Activated CD4-positive, alpha-beta T cell treated with anti-CD3 and anti-CD28 coated beads, Interleukin-2, amount 10 ng/mL, durations not matched to agents 7 days and 5 days (primary cell): ENCODE measurements at regions not wholly inside any gene's neighbourhood (a gene's known extent, or its start where the extent isn't known, plus 50 kb on each side); places are given as distances from the start of the nearest gene placed in this dataset.
"Not testable (repeated sequence)": the region's sequence is repeated elsewhere in the genome, so short reads cannot be mapped to it uniquely, and the experiment has no call there.

ENCODE experiments used
- CTCF ChIA-PET: fragments of 350-600 bp; sonication (Branson Sonifier 250); formaldehyde crosslinking; loops from one replicate; lab custom pipeline; 2021; ENCODE audit warnings: antibody characterized with exemption; lab: Charles Lee
- POLR2A ChIA-PET: fragments of 350-600 bp; sonication (Branson Sonifier 250); formaldehyde crosslinking; loops from one replicate; lab custom pipeline; 2021; ENCODE audit warnings: antibody characterized with exemption; lab: Charles Lee
- DNase-seq: peaks from one replicate; pipeline ENCODE4 v3.0.0-alpha.2; 2020
- H3K27ac Mint-ChIP-seq: one replicate; pipeline ENCODE4 v1.8.0; 2021; ENCODE audit warnings: mild to moderate bottlenecking, moderate library complexity, mixed read lengths
- H3K27me3 Mint-ChIP-seq: one replicate; pipeline ENCODE4 v1.8.0; 2021; ENCODE audit warnings: mixed read lengths
- H3K36me3 Mint-ChIP-seq: one replicate; pipeline ENCODE4 v1.8.0; 2021; ENCODE audit warnings: low read depth, mixed read lengths
- H3K4me1 Mint-ChIP-seq: one replicate; pipeline ENCODE4 v1.8.0; 2021; ENCODE audit warnings: mixed read lengths
- H3K4me3 Mint-ChIP-seq: one replicate; pipeline ENCODE4 v1.8.0; 2021; ENCODE audit warnings: mild to moderate bottlenecking, moderate library complexity, mixed read lengths
- H3K9me3 Mint-ChIP-seq: one replicate; pipeline ENCODE4 v1.8.0; 2021; ENCODE audit warnings: mixed read lengths

DNA sequence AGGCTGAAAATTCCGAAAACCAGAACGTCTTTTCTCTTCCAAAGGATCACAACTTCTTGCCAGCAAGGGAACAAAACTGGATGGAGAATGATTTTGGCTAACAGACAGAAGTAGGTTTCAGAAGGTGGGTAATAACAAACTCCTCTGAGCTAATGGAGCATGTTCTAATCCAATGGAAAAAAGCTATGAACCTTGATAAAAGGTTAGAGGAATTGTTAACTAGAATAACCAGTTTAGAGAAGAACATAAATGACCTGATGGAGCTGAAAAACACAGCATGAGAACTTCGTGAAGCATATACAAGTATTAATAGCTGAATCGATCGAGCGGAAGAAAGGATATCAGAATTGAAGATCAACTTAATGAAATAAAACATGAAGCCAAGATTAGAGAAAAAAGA, 626.7 kb upstream of the KCNMB2 start:
- H3K27me3 Mint-ChIP-seq, H3K4me3 Mint-ChIP-seq, DNase-seq, CTCF ChIA-PET, H3K4me1 Mint-ChIP-seq, H3K9me3 Mint-ChIP-seq, H3K27ac Mint-ChIP-seq, POLR2A ChIA-PET, H3K36me3 Mint-ChIP-seq: not testable (repeated sequence)

- ChIA-PET CTCF (no interaction called here), POLR2A (no interaction called here)
- H3K9me3 Mint-ChIP-seq: peaks cover 2% of the 10 kb centered on the region
- no peaks in the 10 kb centered on the region for H3K4me1 Mint-ChIP-seq
- no peaks in the 10 kb centered on the region for H3K36me3 Mint-ChIP-seq
- DNase-seq: no peak
- H3K27ac Mint-ChIP-seq: no peak overlapping the region
- no peaks in the 10 kb centered on the region for H3K27me3 Mint-ChIP-seq
- H3K4me3 Mint-ChIP-seq: no peak overlapping the region
Measured at GRCh38 chr3:177914224-177914623, 622.0 kb upstream of the KCNMB2 start.

GRCh38 chr3:177916461-177916860, 619.8 kb upstream of the KCNMB2 start:
- Mint-ChIP-seq H3K36me3 (no peaks in the 10 kb centered on the region), H3K9me3 (peaks cover 2% of the 10 kb centered on the region), H3K27ac (no peak overlapping the region), H3K4me1 (no peaks in the 10 kb centered on the region), H3K4me3 (no peak overlapping the region), H3K27me3 (no peaks in the 10 kb centered on the region)
- CTCF ChIA-PET: no interaction called here
- DNase-seq: no peak
- POLR2A ChIA-PET: no interaction called here

- H3K27ac Mint-ChIP-seq: no peak overlapping the region
- ChIA-PET CTCF (no interaction called here), POLR2A (no interaction called here)
- no peak overlapping the region for H3K4me3 Mint-ChIP-seq
- no peak for DNase-seq
- H3K9me3 Mint-ChIP-seq: peaks cover 2% of the 10 kb centered on the region
- no peaks in the 10 kb centered on the region for H3K27me3 Mint-ChIP-seq
- no peaks in the 10 kb centered on the region for H3K36me3 Mint-ChIP-seq
- no peaks in the 10 kb centered on the region for H3K4me1 Mint-ChIP-seq
Measured at GRCh38 chr3:177917234-177917861, 618.9 kb upstream of the KCNMB2 start.

GRCh38 chr3:177921153-177921552, 615.1 kb upstream of the KCNMB2 start:
- ChIA-PET POLR2A (no interaction called here), CTCF (no interaction called here)
- no peak for DNase-seq
- no peak overlapping the region for H3K4me3 Mint-ChIP-seq
- no peaks in the 10 kb centered on the region for H3K36me3 Mint-ChIP-seq
- no peaks in the 10 kb centered on the region for H3K27me3 Mint-ChIP-seq
- H3K27ac Mint-ChIP-seq: no peak overlapping the region
- H3K4me1 Mint-ChIP-seq: no peaks in the 10 kb centered on the region
- no peaks in the 10 kb centered on the region for H3K9me3 Mint-ChIP-seq

- H3K9me3 Mint-ChIP-seq: no peaks in the 10 kb centered on the region
- no peaks in the 10 kb centered on the region for H3K27me3 Mint-ChIP-seq
- ChIA-PET CTCF (no interaction called here), POLR2A (no interaction called here)
- H3K4me3 Mint-ChIP-seq: no peak overlapping the region
- H3K36me3 Mint-ChIP-seq: no peaks in the 10 kb centered on the region
- no peak overlapping the region for H3K27ac Mint-ChIP-seq
- DNase-seq: no peak
- H3K4me1 Mint-ChIP-seq: no peaks in the 10 kb centered on the region
Measured at GRCh38 chr3:177924261-177924660, 612.0 kb upstream of the KCNMB2 start.

- Mint-ChIP-seq H3K9me3 (peaks cover 2% of the 10 kb centered on the region), H3K4me1 (no peaks in the 10 kb centered on the region), H3K27ac (peak overlapping the region; percentile 42), H3K4me3 (no peak overlapping the region), H3K27me3 (no peaks in the 10 kb centered on the region), H3K36me3 (no peaks in the 10 kb centered on the region)
- DNase-seq: no peak
- CTCF ChIA-PET: no interaction called here
- POLR2A ChIA-PET: no interaction called here
Measured at GRCh38 chr3:177928172-177928873, 607.9 kb upstream of the KCNMB2 start.

DNA sequence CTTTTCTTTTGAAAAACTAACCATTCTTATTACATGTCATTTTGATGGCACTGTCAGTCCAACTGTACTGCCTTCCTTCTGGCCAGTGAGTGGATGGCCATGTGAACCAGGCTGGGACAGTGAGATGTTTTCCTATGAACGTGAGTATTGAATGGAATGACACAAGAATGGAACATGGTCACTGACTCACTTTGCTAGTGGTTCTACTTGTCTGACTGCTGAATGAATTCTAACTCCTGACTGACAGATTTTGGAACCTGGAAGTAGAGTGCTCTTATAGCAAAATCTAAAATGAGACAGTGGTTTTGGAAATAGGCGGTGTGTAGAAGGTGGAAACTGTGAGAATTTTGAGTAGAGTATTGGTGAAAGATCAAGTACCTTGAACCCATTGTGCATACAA, 606.9 kb upstream of the KCNMB2 start:
- no peaks in the 10 kb centered on the region for H3K36me3 Mint-ChIP-seq
- H3K4me3 Mint-ChIP-seq: no peak overlapping the region
- H3K27me3 Mint-ChIP-seq: no peaks in the 10 kb centered on the region
- CTCF ChIA-PET: no interaction called here
- no peak overlapping the region for H3K27ac Mint-ChIP-seq
- POLR2A ChIA-PET: no interaction called here
- DNase-seq: no peak
- H3K9me3 Mint-ChIP-seq: peaks cover 2% of the 10 kb centered on the region
- H3K4me1 Mint-ChIP-seq: no peaks in the 10 kb centered on the region

- Mint-ChIP-seq H3K4me1 (no peaks in the 10 kb centered on the region), H3K9me3 (peaks cover 2% of the 10 kb centered on the region), H3K27me3 (no peaks in the 10 kb centered on the region), H3K27ac (no peak overlapping the region), H3K4me3 (no peak overlapping the region), H3K36me3 (no peaks in the 10 kb centered on the region)
- ChIA-PET POLR2A (no interaction called here), CTCF (no interaction called here)
- no peak for DNase-seq
Measured at GRCh38 chr3:177930771-177931170, 605.5 kb upstream of the KCNMB2 start.

GRCh38 chr3:177931346-177931745, 604.9 kb upstream of the KCNMB2 start:
- DNase-seq: no peak
- ChIA-PET CTCF (no interaction called here), POLR2A (no interaction called here)
- no peaks in the 10 kb centered on the region for H3K4me1 Mint-ChIP-seq
- no peaks in the 10 kb centered on the region for H3K36me3 Mint-ChIP-seq
- no peak overlapping the region for H3K27ac Mint-ChIP-seq
- no peak overlapping the region for H3K4me3 Mint-ChIP-seq
- no peaks in the 10 kb centered on the region for H3K27me3 Mint-ChIP-seq
- peaks cover 2% of the 10 kb centered on the region for H3K9me3 Mint-ChIP-seq

DNA sequence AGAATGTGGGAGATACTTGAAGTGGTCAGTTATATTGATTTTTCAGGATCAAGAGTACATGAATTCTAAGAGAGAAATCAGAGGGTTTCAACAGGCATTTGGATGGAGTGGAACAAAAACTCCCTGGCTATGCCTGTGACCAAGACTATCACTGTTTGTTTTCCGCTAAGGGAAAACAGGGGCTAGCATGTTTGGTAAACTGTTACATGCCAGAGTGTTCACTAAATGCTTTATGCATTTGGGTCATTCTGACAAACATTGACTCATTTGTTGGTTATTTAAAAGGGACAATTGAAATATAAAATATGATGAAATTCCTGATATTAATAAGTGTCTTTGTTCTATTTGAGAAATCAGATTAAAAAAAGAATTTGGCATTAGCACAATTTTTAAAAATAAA, 603.9 kb upstream of the KCNMB2 start:
- CTCF ChIA-PET: no interaction called here
- POLR2A ChIA-PET: no interaction called here
- no peaks in the 10 kb centered on the region for H3K36me3 Mint-ChIP-seq

DNA sequence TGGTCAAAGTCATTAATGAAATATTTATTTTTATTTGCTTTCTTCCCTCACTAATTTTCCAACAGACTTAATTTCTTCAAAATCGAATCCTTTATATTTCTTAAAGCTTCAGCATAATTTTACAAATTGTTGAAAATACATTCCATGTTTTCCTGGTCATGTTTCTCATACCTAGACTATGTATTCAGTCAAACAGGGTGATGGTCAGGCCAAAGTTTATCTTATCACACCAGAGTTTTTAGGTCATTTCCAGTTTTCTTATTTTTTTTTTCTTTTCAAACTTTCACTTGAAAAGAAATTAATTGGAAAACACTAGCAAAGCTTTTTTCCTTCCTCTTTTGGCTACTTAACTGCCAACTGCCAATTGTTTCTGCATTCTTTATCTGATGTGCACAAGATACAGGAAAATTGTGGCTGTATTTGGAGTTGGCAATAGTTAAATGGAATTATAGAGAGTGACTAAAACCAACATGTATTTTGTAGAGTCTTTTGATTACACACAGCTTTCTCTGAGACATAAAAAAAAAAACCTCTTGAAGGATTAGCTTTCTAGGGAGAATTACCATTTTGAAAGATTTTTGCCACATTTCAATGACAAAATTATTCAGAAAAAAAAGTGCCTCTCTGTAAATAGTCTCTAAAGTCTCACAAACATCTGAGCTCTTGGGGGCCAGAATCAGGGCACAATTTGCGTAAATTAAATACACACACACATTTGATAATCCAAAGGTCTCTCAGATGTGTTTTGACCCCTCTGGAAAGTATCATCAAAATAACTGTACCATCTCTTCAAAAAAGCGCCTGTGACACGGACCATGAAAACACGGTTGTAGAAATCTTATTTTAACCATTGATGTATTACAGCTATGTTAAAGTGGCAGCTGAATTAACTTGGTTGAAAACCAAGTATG, 603.2 kb upstream of the KCNMB2 start:
- Mint-ChIP-seq H3K27me3 (no peaks in the 10 kb centered on the region), H3K36me3 (no peaks in the 10 kb centered on the region), H3K4me3 (no peak overlapping the region), H3K4me1 (no peaks in the 10 kb centered on the region), H3K9me3 (peaks cover 2% of the 10 kb centered on the region), H3K27ac (no peak overlapping the region)
- ChIA-PET POLR2A (no interaction called here), CTCF (no interaction called here)
- no peak for DNase-seq

More for the DNA sequence above, 603.9 kb upstream of the KCNMB2 start:
- H3K9me3 Mint-ChIP-seq: peaks cover 2% of the 10 kb centered on the region
- H3K4me3 Mint-ChIP-seq: no peak overlapping the region
- H3K27me3 Mint-ChIP-seq: no peaks in the 10 kb centered on the region
- H3K4me1 Mint-ChIP-seq: no peaks in the 10 kb centered on the region
- no peak overlapping the region for H3K27ac Mint-ChIP-seq
- DNase-seq: no peak
